Upper lobe of left lung (tissue), 4 donors: ENCODE measurements at regions not wholly inside any gene's neighbourhood (a gene's known extent, or its start where the extent isn't known, plus 50 kb on each side); places are given as distances from the start of the nearest gene placed in this dataset.

Source experiments
- EP300 ChIP-seq, 4 donors: sonication (generic); formaldehyde crosslinking; IDR thresholded peaks; one replicate each; pipeline ENCODE4 v1.5.1; 2017; ENCODE audit warnings: antibody characterized with exemption in 4 of 4, control low read depth in 2 of 4
- POLR2A ChIP-seq, 4 donors: fragments of 450-650 bp; IDR thresholded peaks; one replicate each; pipeline ENCODE4 v1.5.1; 2016 to 2017; ENCODE audit warnings: antibody characterized with exemption in 4 of 4, mild to moderate bottlenecking in 2 of 4
- TF ChIP-seq, protein P1 (sequence below), 6 experiments: fragments of 450-650 bp in 4 of 6; fragments of 200-600 bp in 2 of 6; sonication (generic) in 2 of 6; IDR thresholded peaks; one replicate each; pipeline ENCODE4 v1.5.1; 2016 to 2019; ENCODE audit warnings: antibody characterized with exemption in 6 of 6

GRCh38 chr9:26745111-26745510 lies 147.5 kb downstream of the CAAP1 start:
- TF ChIP-seq, protein P1, sequence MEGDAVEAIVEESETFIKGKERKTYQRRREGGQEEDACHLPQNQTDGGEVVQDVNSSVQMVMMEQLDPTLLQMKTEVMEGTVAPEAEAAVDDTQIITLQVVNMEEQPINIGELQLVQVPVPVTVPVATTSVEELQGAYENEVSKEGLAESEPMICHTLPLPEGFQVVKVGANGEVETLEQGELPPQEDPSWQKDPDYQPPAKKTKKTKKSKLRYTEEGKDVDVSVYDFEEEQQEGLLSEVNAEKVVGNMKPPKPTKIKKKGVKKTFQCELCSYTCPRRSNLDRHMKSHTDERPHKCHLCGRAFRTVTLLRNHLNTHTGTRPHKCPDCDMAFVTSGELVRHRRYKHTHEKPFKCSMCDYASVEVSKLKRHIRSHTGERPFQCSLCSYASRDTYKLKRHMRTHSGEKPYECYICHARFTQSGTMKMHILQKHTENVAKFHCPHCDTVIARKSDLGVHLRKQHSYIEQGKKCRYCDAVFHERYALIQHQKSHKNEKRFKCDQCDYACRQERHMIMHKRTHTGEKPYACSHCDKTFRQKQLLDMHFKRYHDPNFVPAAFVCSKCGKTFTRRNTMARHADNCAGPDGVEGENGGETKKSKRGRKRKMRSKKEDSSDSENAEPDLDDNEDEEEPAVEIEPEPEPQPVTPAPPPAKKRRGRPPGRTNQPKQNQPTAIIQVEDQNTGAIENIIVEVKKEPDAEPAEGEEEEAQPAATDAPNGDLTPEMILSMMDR (IDR thresholded peaks at IDR 0.05) = no peak
- TF ChIP-seq EP300 (IDR thresholded peaks at IDR 0.05) = no peak
- no peak for TF ChIP-seq POLR2A (IDR thresholded peaks at IDR 0.05)
